ENCODE measurements at regions not wholly inside any gene's neighbourhood (a gene's known extent, or its start where the extent isn't known, plus 50 kb on each side); places are given as distances from the start of the nearest gene placed in this dataset.

DNA sequence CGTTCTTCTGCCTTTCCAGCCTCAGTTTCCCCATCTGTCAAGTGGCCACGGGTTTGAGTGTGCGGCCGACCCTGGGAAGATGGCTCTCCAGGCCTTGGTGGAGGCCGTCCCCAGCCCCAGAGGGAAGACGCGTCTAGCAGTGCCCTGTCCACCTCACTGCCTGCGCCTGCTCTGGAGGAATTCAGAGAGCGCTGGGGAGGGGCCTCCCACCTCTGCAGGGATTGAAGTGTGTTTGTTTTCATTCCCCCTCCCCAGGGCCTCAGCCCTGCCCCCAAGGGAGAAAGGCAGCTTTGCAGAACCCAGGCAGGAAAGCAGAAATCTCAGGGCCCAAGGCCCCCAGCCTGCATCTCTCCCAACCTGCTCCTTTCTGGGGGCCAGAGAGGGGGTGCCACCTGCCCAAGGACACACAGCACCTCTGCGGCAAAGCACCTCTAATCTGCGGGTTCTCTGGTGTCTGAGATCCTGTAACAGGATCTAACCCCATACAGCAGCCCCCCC, 91.0 kb downstream of the MICALL2 start:
- TF ChIP-seq, protein P1, sequence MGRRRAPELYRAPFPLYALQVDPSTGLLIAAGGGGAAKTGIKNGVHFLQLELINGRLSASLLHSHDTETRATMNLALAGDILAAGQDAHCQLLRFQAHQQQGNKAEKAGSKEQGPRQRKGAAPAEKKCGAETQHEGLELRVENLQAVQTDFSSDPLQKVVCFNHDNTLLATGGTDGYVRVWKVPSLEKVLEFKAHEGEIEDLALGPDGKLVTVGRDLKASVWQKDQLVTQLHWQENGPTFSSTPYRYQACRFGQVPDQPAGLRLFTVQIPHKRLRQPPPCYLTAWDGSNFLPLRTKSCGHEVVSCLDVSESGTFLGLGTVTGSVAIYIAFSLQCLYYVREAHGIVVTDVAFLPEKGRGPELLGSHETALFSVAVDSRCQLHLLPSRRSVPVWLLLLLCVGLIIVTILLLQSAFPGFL (CRISPR knock-in tag; IDR thresholded peaks at IDR 0.05; ENCODE audit: borderline replicate concordance) = no peak
- TF ChIP-seq ZNF423 (CRISPR knock-in tag; IDR thresholded peaks at IDR 0.05) = no peak
- TF ChIP-seq CREM (CRISPR knock-in tag; IDR thresholded peaks at IDR 0.05) = no peak
- TF ChIP-seq, protein P2, sequence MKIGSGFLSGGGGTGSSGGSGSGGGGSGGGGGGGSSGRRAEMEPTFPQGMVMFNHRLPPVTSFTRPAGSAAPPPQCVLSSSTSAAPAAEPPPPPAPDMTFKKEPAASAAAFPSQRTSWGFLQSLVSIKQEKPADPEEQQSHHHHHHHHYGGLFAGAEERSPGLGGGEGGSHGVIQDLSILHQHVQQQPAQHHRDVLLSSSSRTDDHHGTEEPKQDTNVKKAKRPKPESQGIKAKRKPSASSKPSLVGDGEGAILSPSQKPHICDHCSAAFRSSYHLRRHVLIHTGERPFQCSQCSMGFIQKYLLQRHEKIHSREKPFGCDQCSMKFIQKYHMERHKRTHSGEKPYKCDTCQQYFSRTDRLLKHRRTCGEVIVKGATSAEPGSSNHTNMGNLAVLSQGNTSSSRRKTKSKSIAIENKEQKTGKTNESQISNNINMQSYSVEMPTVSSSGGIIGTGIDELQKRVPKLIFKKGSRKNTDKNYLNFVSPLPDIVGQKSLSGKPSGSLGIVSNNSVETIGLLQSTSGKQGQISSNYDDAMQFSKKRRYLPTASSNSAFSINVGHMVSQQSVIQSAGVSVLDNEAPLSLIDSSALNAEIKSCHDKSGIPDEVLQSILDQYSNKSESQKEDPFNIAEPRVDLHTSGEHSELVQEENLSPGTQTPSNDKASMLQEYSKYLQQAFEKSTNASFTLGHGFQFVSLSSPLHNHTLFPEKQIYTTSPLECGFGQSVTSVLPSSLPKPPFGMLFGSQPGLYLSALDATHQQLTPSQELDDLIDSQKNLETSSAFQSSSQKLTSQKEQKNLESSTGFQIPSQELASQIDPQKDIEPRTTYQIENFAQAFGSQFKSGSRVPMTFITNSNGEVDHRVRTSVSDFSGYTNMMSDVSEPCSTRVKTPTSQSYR (CRISPR knock-in tag; IDR thresholded peaks at IDR 0.05) = no peak
- TF ChIP-seq GTF2I (CRISPR knock-in tag; conservative IDR thresholded peaks at IDR 0.05) = 0 out of 2 replicates have a peak, but pooled peaks have one; percentile 74
- no peak for TF ChIP-seq IRF2 (CRISPR knock-in tag; IDR thresholded peaks at IDR 0.05; ENCODE audit: borderline replicate concordance, low read depth)
- TF ChIP-seq ETV6 (CRISPR knock-in tag; IDR thresholded peaks at IDR 0.05) = no peak
- TF ChIP-seq JAZF1 (CRISPR knock-in tag; IDR thresholded peaks at IDR 0.05) = no peak
- no peaks in the 10 kb centered on the region for H3K36me3 Mint-ChIP-seq
- POLR2A ChIA-PET = interaction anchor here (0.6 kb wide), 1 partner anchor 65 kb away, joined by 4 read pairs; no protein-coding TSS in a partner anchor
- CTCF ChIA-PET = interaction anchor here (0.6 to 1.7 kb wide), 45 partner anchors 9 to 749 kb away, joined by 3 to 20 read pairs (median 4); partner anchors contain the start of gene MICALL2
- peaks cover 38% of the 10 kb centered on the region for H3K27me3 Mint-ChIP-seq (ENCODE audit: low read depth)
- H3K27ac Mint-ChIP-seq = no peak overlapping the region
- DNase-seq (ENCODE audit: low spot score) = no peak
- peaks cover 7% of the 10 kb centered on the region for H3K4me1 Mint-ChIP-seq
- peak overlapping the region; percentile 56; the same call in 1 of the 2 replicates for H3K4me3 Mint-ChIP-seq
- ATAC-seq = no peak
- H3K9me3 Mint-ChIP-seq = no peaks in the 10 kb centered on the region

DNA sequence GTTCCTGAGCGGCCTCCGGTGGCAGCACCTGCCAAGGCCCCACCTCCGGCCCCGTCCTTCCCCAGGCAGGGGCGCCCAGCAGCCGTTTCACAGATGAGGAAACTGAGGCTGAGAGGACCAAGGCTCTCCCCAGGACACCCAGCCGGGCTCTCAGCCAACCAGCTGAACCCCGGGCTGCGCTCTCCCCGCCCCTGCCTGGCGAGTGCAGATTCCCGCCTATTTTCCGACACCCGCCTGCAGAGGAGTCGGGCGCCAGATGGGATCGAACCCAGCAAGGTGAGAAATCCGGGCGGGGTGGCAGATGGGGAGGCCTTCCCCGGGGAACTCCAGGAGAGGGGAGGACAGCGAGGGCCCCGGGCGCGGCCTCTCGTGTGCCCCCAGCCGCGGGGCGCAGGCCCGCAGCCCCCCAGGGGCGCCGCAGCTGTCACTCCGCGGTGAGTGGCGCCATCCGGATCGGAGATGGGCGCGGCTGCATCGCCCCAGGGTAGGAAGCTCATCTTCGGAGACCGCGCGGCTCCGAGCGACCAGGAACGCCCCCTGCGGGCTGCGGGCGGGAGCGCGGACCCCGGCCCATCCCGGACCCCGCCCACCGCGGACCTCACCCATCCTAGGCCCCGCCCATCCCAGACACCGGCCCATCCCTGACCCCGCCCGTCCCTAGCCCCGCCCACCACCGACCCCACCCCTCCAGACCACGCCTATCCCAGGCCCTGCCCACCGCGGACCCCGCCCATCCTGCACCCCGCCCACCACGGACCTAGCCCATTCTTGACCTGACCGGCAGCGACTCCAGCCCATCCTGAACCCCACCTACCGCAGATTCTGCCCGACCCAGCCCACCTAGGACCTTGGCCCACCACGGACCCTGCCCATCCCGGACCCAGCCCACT, 90.3 kb downstream of the MICALL2 start:
- Mint-ChIP-seq H3K4me1 (peaks cover 7% of the 10 kb centered on the region), H3K27me3 (ENCODE audit: low read depth) (peaks cover 38% of the 10 kb centered on the region)
- TF ChIP-seq CTCF (IDR thresholded peaks at IDR 0.05) (peak; percentile 66), ETV6 (CRISPR knock-in tag; IDR thresholded peaks at IDR 0.05) (peak; percentile 58; the same call in 1 of the 2 replicates), E2F4 (CRISPR knock-in tag; IDR thresholded peaks at IDR 0.05; ENCODE audit: borderline replicate concordance, low read depth) (peak; percentile 44; the same call in 1 of the 2 replicates), SP1 (CRISPR knock-in tag; conservative IDR thresholded peaks at IDR 0.05) (peak; percentile 53; the same call in 1 of the 2 replicates), FOXP1 (CRISPR knock-in tag; IDR thresholded peaks at IDR 0.05; ENCODE audit: borderline replicate concordance) (peak; percentile 56; the same call in 1 of the 2 replicates)
- TF ChIP-seq, protein P3, sequence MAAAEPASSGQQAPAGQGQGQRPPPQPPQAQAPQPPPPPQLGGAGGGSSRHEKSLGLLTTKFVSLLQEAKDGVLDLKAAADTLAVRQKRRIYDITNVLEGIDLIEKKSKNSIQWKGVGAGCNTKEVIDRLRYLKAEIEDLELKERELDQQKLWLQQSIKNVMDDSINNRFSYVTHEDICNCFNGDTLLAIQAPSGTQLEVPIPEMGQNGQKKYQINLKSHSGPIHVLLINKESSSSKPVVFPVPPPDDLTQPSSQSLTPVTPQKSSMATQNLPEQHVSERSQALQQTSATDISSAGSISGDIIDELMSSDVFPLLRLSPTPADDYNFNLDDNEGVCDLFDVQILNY (CRISPR knock-in tag; IDR thresholded peaks at IDR 0.05) = peak; percentile 55; the same call in 1 of the 2 replicates
- TF ChIP-seq, protein P4, sequence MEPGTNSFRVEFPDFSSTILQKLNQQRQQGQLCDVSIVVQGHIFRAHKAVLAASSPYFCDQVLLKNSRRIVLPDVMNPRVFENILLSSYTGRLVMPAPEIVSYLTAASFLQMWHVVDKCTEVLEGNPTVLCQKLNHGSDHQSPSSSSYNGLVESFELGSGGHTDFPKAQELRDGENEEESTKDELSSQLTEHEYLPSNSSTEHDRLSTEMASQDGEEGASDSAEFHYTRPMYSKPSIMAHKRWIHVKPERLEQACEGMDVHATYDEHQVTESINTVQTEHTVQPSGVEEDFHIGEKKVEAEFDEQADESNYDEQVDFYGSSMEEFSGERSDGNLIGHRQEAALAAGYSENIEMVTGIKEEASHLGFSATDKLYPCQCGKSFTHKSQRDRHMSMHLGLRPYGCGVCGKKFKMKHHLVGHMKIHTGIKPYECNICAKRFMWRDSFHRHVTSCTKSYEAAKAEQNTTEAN (CRISPR knock-in tag; IDR thresholded peaks at IDR 0.05) = 0 out of 2 replicates have a peak, but pooled peaks have one; percentile 62
- TF ChIP-seq, protein P5, sequence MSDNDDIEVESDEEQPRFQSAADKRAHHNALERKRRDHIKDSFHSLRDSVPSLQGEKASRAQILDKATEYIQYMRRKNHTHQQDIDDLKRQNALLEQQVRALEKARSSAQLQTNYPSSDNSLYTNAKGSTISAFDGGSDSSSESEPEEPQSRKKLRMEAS (CRISPR knock-in tag; IDR thresholded peaks at IDR 0.05) = peak; percentile 80
- TF ChIP-seq, protein P2 (CRISPR knock-in tag; IDR thresholded peaks at IDR 0.05) = peak; percentile 37; the same call in 1 of the 2 replicates

More for the DNA sequence above, 90.3 kb downstream of the MICALL2 start:
- ChIA-PET CTCF (interaction anchor here (0.6 to 1.7 kb wide), 47 partner anchors 10 to 749 kb away, joined by 3 to 20 read pairs (median 4); partner anchors contain the start of gene MICALL2), POLR2A (interaction anchor here (0.6 kb wide), 1 partner anchor 66 kb away, joined by 4 read pairs; no protein-coding TSS in a partner anchor)
- Mint-ChIP-seq H3K4me3 (peak overlapping the region; percentile 62), H3K27ac (no peak overlapping the region), H3K9me3 (no peaks in the 10 kb centered on the region), H3K36me3 (no peaks in the 10 kb centered on the region)
- DNase-seq (ENCODE audit: low spot score) = peak; percentile 97
- ATAC-seq = peak; percentile 87

Measured in WTC11 (cell line).